ENCODE measurements at regions not wholly inside any gene's neighbourhood (a gene's known extent, or its start where the extent isn't known, plus 50 kb on each side); places are given as distances from the start of the nearest gene placed in this dataset.

GRCh38 chr6:140653506-140653905 is 1279.1 kb upstream of the CITED2 start:
- TF ChIP-seq CTCF (IDR thresholded peaks at IDR 0.05; ENCODE audit: insufficient read depth, low read depth, low read length) (no peak), EZH2 (IDR thresholded peaks at IDR 0.05; ENCODE audit: insufficient read depth, low read length) (no peak)
